ENCODE measurements at regions not wholly inside any gene's neighbourhood (a gene's known extent, or its start where the extent isn't known, plus 50 kb on each side); places are given as distances from the start of the nearest gene placed in this dataset.

GRCh38 chr2:198479065-198479464 lies 674.7 kb downstream of the PLCL1 start:
- DNase-seq = no peak
- no peaks in the 10 kb centered on the region for H3K27me3 ChIP-seq (ENCODE audit: control insufficient read depth, insufficient read depth, low read length, poor library complexity, severe bottlenecking)
- Mint-ChIP-seq H3K4me1 (no peaks in the 10 kb centered on the region), H3K4me3 (no peak overlapping the region), H3K9me3 (no peaks in the 10 kb centered on the region), H3K27ac (no peak overlapping the region), H3K36me3 (ENCODE audit: low read depth) (no peaks in the 10 kb centered on the region), H3K27me3 (ENCODE audit: insufficient read depth) (no peaks in the 10 kb centered on the region)
- WGBS, 2 experiments (ENCODE audit: insufficient coverage in 1 of 2, insufficient read length in 1 of 2) = 91% methylated on average over 2 of the region's 2 CpGs; no CpG with 5 or more reads in 1 of the 2 experiments
- H3K4me1 ChIP-seq (ENCODE audit: control insufficient read depth, insufficient read depth, low read length) = no peaks in the 10 kb centered on the region
- H3K36me3 ChIP-seq (ENCODE audit: control insufficient read depth, insufficient read depth, low read length) = no peaks in the 10 kb centered on the region
- no peak overlapping the region for H3K4me3 ChIP-seq (ENCODE audit: low read length)
- H3K9me3 ChIP-seq (ENCODE audit: control insufficient read depth, low read length) = no peaks in the 10 kb centered on the region
- TF ChIP-seq CTCF (conservative IDR thresholded peaks at IDR 0.05) = no peak
- H3K9ac ChIP-seq (ENCODE audit: extremely low read depth, low read length, poor library complexity, severe bottlenecking) = no peak overlapping the region
- no peak overlapping the region for H3K27ac ChIP-seq (ENCODE audit: low read depth, low read length)

DNA sequence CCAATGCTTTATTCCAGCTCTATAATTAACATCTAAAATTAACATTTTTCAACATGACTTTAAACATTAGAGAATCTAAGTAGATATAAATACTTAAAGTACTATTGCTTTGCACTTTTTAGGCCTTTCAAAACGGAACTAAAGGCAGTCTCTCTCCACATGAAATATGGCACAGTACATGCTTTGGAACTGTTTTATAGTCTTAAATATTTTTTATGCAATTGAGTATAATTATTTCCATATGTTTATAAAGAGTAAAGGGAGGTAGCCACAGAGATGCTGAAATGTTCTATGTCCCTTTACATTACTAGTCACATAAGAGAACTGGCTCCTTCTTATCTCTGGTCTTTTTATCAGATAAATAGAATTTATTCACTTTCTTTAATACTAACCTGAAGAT lies 674.0 kb downstream of the PLCL1 start:
- Mint-ChIP-seq H3K36me3 (ENCODE audit: low read depth) (no peaks in the 10 kb centered on the region), H3K9me3 (no peaks in the 10 kb centered on the region), H3K27ac (no peak overlapping the region), H3K27me3 (ENCODE audit: insufficient read depth) (no peaks in the 10 kb centered on the region), H3K4me1 (no peaks in the 10 kb centered on the region), H3K4me3 (no peak overlapping the region)
- TF ChIP-seq CTCF (conservative IDR thresholded peaks at IDR 0.05) = no peak
- no peaks in the 10 kb centered on the region for H3K9me3 ChIP-seq (ENCODE audit: control insufficient read depth, low read length)
- H3K36me3 ChIP-seq (ENCODE audit: control insufficient read depth, insufficient read depth, low read length) = no peaks in the 10 kb centered on the region
- H3K27me3 ChIP-seq (ENCODE audit: control insufficient read depth, insufficient read depth, low read length, poor library complexity, severe bottlenecking) = no peaks in the 10 kb centered on the region
- H3K4me3 ChIP-seq (ENCODE audit: low read length) = no peak overlapping the region
- H3K27ac ChIP-seq (ENCODE audit: low read depth, low read length) = no peak overlapping the region
- H3K4me1 ChIP-seq (ENCODE audit: control insufficient read depth, insufficient read depth, low read length) = no peaks in the 10 kb centered on the region
- no peak overlapping the region for H3K9ac ChIP-seq (ENCODE audit: extremely low read depth, low read length, poor library complexity, severe bottlenecking)
- no CpG with 5 or more reads among the region's 1 CpG for WGBS, 2 experiments (ENCODE audit: insufficient coverage in 1 of 2, insufficient read length in 1 of 2)
- no peak for DNase-seq

GRCh38 chr2:198476007-198476406 lies 671.6 kb downstream of the PLCL1 start:
- Histone ChIP-seq H3K27ac (ENCODE audit: low read depth, low read length) (no peak overlapping the region), H3K4me1 (ENCODE audit: control insufficient read depth, insufficient read depth, low read length) (no peaks in the 10 kb centered on the region), H3K27me3 (ENCODE audit: control insufficient read depth, insufficient read depth, low read length, poor library complexity, severe bottlenecking) (no peaks in the 10 kb centered on the region), H3K9ac (ENCODE audit: extremely low read depth, low read length, poor library complexity, severe bottlenecking) (no peak overlapping the region), H3K9me3 (ENCODE audit: control insufficient read depth, low read length) (no peaks in the 10 kb centered on the region), H3K4me3 (ENCODE audit: low read length) (no peak overlapping the region), H3K36me3 (ENCODE audit: control insufficient read depth, insufficient read depth, low read length) (no peaks in the 10 kb centered on the region)
- WGBS, 2 experiments (ENCODE audit: insufficient coverage in 1 of 2, insufficient read length in 1 of 2) = 50 to 67% methylated on average over 1 of the region's 1 CpG
- no peaks in the 10 kb centered on the region for H3K27me3 Mint-ChIP-seq (ENCODE audit: insufficient read depth)
- no peak overlapping the region for H3K4me3 Mint-ChIP-seq
- no peak overlapping the region for H3K27ac Mint-ChIP-seq
- DNase-seq = no peak
- no peaks in the 10 kb centered on the region for H3K9me3 Mint-ChIP-seq
- no peaks in the 10 kb centered on the region for H3K36me3 Mint-ChIP-seq (ENCODE audit: low read depth)
- TF ChIP-seq CTCF (conservative IDR thresholded peaks at IDR 0.05) = no peak
- no peaks in the 10 kb centered on the region for H3K4me1 Mint-ChIP-seq

All from endodermal cell (in vitro differentiated cells).